ENCODE measurements at regions not wholly inside any gene's neighbourhood (a gene's known extent, or its start where the extent isn't known, plus 50 kb on each side); places are given as distances from the start of the nearest gene placed in this dataset.

DNA sequence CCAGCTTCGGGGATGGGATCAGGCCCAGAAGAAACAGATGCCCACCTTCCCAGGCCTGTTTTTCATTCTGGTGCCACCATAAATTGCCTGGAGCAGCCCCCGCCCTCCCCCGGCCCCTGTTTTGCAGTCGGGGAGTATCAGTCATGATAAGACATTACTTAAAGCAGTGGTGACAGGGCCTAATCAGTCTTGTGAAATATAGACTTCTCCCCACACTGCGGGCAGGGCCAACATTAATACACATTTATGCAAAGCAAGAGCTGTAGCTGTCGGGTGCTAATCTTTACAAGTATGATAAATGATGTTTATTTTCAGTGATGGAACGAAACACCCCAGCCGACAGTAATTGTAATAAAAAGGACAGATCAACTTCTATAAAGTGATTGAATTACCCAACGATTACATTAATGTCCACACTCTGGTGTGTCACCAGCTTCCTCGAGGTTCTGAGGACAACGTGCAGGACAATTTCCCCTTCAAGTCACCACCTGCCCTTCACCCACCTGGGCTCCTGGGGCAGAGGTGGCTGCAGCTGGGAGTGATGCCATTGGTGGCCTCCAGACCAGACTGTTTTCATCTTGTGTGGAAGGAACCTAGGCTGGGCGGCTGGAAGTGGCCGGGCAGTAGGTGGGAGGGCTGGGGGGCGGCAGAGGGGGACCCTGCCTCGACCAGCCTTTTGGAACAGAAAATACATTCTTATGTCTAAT lies 226.0 kb downstream of the TFCP2L1 start:
- TF ChIP-seq, protein P1, sequence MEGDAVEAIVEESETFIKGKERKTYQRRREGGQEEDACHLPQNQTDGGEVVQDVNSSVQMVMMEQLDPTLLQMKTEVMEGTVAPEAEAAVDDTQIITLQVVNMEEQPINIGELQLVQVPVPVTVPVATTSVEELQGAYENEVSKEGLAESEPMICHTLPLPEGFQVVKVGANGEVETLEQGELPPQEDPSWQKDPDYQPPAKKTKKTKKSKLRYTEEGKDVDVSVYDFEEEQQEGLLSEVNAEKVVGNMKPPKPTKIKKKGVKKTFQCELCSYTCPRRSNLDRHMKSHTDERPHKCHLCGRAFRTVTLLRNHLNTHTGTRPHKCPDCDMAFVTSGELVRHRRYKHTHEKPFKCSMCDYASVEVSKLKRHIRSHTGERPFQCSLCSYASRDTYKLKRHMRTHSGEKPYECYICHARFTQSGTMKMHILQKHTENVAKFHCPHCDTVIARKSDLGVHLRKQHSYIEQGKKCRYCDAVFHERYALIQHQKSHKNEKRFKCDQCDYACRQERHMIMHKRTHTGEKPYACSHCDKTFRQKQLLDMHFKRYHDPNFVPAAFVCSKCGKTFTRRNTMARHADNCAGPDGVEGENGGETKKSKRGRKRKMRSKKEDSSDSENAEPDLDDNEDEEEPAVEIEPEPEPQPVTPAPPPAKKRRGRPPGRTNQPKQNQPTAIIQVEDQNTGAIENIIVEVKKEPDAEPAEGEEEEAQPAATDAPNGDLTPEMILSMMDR (IDR thresholded peaks at IDR 0.05; ENCODE audit: borderline replicate concordance, control extremely low read depth, extremely low read depth, insufficient read depth, missing control alignments), result no peak
- no peak for DNase-seq (ENCODE audit: low spot score)
- in situ Hi-C loops (cut with MboI; ENCODE audit: low sequenced_read_pairs, unreplicated experiment), result no loop called here

DNA sequence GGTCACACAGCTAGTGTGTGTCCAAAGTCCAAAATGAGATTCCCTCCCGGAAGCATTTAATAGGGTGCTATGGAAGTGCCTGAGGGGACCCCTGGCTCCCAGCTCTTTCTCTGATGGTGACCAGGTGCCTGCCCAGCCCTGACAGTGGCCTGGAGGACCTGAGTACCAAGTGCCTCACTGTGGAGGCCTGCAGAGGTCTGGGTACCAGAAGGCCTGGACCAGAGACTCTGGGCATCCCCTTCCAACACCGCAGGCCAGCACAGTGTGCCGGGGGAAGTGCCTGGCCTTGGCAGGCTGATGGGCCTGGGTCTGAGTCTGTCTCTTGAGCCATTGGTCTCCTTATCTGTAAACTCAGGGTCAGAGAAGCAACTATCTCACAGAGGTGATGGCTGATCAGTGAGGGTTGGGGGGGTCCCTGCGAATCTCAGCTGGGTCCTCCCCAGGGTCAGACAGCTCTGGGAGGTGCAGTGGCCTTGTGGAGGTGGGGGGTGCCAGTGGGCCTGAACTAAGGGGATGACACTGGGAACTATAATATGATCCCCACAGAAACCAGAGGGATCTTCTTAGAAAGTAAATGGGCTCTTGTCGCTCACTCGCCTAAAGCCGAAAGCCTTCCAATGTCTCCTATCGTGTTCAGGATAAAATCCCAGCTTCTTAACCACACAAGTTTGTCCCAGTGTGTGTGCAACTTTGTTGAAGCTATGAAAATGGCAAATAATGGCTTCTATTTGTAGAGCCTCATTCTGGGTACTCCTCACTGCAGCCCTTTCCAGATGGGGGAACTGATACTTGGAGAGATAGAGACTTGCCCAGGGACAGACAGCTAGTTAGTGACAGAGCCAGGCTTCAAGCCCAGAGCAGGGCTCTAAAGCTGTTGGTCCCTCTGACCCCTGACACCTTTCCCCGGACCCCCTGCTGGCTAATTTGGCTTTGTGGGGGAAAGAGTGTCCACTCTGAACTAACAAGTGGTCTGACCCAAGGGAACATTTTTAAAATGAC lies 225.1 kb downstream of the TFCP2L1 start:
- TF ChIP-seq, protein P1 (IDR thresholded peaks at IDR 0.05; ENCODE audit: borderline replicate concordance, control extremely low read depth, extremely low read depth, insufficient read depth, missing control alignments), result no peak
- in situ Hi-C loops (cut with MboI; ENCODE audit: low sequenced_read_pairs, unreplicated experiment), result no loop called here
- no peak for DNase-seq (ENCODE audit: low spot score)

DNA sequence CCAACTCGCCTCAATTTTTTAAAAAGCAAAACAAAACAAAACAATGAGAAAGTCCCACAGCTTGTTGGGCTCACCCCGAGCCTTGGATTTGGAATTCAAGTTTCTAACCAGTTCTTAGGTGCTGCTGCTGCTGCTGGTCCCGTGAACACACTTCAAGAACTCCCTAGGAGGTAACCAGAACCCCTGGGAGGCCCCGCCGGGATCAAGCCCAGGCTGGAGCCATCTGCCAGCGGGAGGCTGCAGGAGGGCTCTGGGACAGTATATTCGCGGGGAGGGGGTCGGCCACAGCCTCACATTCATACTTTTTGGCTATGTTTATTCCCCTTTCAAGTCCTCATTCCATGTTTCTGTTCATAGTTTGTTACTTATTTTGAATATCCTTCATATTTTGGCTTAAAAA lies 223.4 kb downstream of the TFCP2L1 start:
- in situ Hi-C loops (cut with MboI; ENCODE audit: low sequenced_read_pairs, unreplicated experiment), result no loop called here
- TF ChIP-seq, protein P1 (IDR thresholded peaks at IDR 0.05; ENCODE audit: borderline replicate concordance, control extremely low read depth, extremely low read depth, insufficient read depth, missing control alignments), result no peak
- no peak for DNase-seq (ENCODE audit: low spot score)

DNA sequence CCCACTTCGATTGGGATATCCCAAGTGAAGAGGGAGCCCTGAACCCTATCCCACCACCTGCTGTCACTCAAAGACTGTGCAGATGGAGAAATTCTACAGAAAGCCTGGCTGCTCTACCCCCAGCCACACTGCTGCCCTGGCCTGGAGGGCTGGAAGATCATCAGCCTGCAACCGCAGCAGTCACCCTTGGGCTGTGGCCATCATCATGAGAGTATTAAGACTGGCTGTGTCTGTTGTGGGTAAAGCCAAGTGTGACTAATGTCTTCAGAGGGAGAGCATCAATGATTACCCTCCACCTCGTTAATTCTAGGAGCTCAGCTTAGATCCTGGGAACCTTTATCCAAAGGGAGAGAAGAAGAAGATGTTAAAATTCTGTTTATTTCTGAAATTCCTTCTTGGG lies 221.5 kb downstream of the TFCP2L1 start:
- TF ChIP-seq, protein P1 (IDR thresholded peaks at IDR 0.05; ENCODE audit: borderline replicate concordance, control extremely low read depth, extremely low read depth, insufficient read depth, missing control alignments), result no peak
- no peak for DNase-seq (ENCODE audit: low spot score)
- in situ Hi-C loops (cut with MboI; ENCODE audit: low sequenced_read_pairs, unreplicated experiment), result no loop called here

DNA sequence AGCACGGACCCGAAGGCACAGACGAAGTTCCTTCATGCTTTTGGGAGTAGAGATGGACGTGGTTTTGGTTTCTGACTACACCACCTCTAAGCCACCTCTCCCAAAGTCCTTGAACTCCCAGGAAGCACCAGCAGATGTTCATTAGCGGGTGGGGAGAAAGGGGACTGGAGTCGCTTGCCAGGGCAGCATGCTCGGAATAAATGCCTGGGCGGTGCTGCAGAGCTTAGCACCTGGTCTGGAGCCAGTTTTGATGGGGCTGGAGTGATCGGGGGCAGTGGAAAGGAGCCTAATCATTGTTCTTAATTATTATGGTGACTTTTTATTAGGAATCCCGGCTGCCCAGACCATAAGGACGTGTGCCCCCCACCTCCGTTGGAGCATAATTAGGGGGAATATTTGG lies 220.8 kb downstream of the TFCP2L1 start:
- no peak for DNase-seq (ENCODE audit: low spot score)
- in situ Hi-C loops (cut with MboI; ENCODE audit: low sequenced_read_pairs, unreplicated experiment), result no loop called here
- TF ChIP-seq, protein P1 (IDR thresholded peaks at IDR 0.05; ENCODE audit: borderline replicate concordance, control extremely low read depth, extremely low read depth, insufficient read depth, missing control alignments), result no peak

DNA sequence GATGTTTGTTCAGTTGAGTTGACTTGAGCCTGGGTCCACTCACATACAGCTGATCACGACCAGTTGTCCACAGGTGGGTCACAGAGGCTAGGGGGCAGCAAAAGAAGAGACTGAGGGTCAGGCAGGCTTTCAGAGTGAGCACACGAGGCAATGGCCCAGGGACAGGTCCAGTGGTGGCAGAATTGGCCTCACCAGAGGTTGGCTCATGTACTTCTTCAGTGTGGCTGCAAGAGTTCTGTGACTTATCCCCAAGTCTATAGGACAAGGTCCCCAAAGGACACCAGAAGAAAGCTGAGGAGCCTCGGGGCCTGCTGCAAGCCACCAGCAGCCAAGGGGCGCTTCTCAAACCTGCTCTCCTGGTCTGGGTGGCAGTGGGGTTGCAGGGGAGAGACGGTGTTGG lies 219.8 kb downstream of the TFCP2L1 start:
- no peak for DNase-seq (ENCODE audit: low spot score)
- TF ChIP-seq, protein P1 (IDR thresholded peaks at IDR 0.05; ENCODE audit: borderline replicate concordance, control extremely low read depth, extremely low read depth, insufficient read depth, missing control alignments), result no peak
- in situ Hi-C loops (cut with MboI; ENCODE audit: low sequenced_read_pairs, unreplicated experiment), result no loop called here
